Mesothelial cell of epicardium (in vitro differentiated cells): ENCODE measurements at regions not wholly inside any gene's neighbourhood (a gene's known extent, or its start where the extent isn't known, plus 50 kb on each side); places are given as distances from the start of the nearest gene placed in this dataset.

Source experiments
- DNase-seq, 2 experiments: peaks; one replicate each; pipeline ENCODE4 v3.0.0; 2021; ENCODE audit warnings: low spot score in 2 of 2; ENCODE audit not compliant: unreplicated experiment in 2 of 2
- H3K27ac Mint-ChIP-seq: 2 replicates; pipeline ENCODE4 v1.8.0; 2021; ENCODE audit warnings: mixed read lengths
- H3K27me3 Mint-ChIP-seq: 2 replicates; pipeline ENCODE4 v1.8.0; 2021; ENCODE audit warnings: low read depth, mixed read lengths
- H3K36me3 Mint-ChIP-seq: 2 replicates; pipeline ENCODE4 v1.8.0; 2021; ENCODE audit warnings: mixed read lengths
- H3K4me1 Mint-ChIP-seq: 2 replicates; pipeline ENCODE4 v1.8.0; 2021; ENCODE audit warnings: mixed read lengths
- H3K4me3 Mint-ChIP-seq: 2 replicates; pipeline ENCODE4 v1.8.0; 2021; ENCODE audit warnings: mild to moderate bottlenecking, moderate library complexity, mixed read lengths
- H3K9me3 Mint-ChIP-seq: 2 replicates; pipeline ENCODE4 v1.8.0; 2021; ENCODE audit warnings: mixed read lengths
- TF ChIP-seq, protein P1 (sequence below): fragments of 200-600 bp; sonication (generic); IDR thresholded peaks from one replicate; pipeline ENCODE4 v1.5.0; 2021; ENCODE audit warnings: antibody characterized with exemption; ENCODE audit not compliant: unreplicated experiment

DNA sequence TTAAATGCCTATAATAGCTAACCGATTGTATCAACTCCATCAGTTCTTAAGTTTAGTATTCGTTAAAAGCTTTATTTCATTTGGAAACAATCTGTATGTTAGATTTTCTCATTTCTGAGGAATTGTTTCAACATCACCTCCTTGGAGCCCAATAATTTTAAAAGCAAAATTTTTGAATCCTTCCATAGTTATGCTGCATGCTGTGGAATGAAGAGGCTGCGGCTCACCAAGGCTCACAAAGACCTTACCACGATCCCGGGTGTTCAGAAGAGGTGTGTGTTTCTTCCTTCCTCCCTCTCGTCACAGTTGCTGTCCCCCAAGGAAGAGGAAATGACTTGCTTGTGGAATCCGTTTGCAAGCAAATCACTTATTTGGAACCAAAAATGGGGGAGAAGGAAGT is 143.8 kb downstream of the FGF1 start:
- Mint-ChIP-seq H3K27me3 (no peaks in the 10 kb centered on the region), H3K4me3 (no peak overlapping the region), H3K9me3 (no peaks in the 10 kb centered on the region), H3K27ac (no peak overlapping the region), H3K4me1 (peaks cover 42% of the 10 kb centered on the region), H3K36me3 (no peaks in the 10 kb centered on the region)
- no peak for DNase-seq
- TF ChIP-seq, protein P1, sequence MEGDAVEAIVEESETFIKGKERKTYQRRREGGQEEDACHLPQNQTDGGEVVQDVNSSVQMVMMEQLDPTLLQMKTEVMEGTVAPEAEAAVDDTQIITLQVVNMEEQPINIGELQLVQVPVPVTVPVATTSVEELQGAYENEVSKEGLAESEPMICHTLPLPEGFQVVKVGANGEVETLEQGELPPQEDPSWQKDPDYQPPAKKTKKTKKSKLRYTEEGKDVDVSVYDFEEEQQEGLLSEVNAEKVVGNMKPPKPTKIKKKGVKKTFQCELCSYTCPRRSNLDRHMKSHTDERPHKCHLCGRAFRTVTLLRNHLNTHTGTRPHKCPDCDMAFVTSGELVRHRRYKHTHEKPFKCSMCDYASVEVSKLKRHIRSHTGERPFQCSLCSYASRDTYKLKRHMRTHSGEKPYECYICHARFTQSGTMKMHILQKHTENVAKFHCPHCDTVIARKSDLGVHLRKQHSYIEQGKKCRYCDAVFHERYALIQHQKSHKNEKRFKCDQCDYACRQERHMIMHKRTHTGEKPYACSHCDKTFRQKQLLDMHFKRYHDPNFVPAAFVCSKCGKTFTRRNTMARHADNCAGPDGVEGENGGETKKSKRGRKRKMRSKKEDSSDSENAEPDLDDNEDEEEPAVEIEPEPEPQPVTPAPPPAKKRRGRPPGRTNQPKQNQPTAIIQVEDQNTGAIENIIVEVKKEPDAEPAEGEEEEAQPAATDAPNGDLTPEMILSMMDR, result no peak

DNA sequence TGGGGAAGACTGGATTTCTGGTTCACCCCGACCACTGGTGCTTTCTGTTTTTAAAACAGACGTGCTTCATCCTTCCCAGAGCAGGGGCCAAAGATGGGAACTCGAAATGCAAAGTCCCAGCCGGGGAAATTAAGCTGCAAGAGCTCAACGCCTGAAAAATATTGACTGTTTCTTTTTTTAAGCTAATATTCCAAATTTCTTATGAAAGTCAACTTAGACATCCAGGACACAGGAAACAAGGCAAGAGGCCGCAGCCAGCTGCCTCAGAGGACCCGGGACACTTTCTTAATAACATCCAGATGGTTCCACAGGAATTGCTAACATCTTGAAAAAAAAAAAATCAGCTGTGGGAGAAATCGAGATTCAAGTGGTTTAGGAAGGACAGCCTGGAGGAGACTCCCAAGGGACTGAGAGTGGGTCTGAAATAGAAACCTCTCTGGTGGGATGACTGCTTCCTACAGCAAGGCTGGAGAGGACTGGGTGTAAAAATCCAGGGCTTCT is 144.9 kb downstream of the FGF1 start:
- H3K36me3 Mint-ChIP-seq, result no peaks in the 10 kb centered on the region
- peak overlapping the region; percentile 80 for H3K27ac Mint-ChIP-seq
- DNase-seq, result no peak
- no peaks in the 10 kb centered on the region for H3K27me3 Mint-ChIP-seq
- TF ChIP-seq, protein P1, result no peak
- H3K4me3 Mint-ChIP-seq, result peak overlapping the region; percentile 5
- H3K4me1 Mint-ChIP-seq, result peaks cover 42% of the 10 kb centered on the region
- peaks cover 5% of the 10 kb centered on the region for H3K9me3 Mint-ChIP-seq

DNA sequence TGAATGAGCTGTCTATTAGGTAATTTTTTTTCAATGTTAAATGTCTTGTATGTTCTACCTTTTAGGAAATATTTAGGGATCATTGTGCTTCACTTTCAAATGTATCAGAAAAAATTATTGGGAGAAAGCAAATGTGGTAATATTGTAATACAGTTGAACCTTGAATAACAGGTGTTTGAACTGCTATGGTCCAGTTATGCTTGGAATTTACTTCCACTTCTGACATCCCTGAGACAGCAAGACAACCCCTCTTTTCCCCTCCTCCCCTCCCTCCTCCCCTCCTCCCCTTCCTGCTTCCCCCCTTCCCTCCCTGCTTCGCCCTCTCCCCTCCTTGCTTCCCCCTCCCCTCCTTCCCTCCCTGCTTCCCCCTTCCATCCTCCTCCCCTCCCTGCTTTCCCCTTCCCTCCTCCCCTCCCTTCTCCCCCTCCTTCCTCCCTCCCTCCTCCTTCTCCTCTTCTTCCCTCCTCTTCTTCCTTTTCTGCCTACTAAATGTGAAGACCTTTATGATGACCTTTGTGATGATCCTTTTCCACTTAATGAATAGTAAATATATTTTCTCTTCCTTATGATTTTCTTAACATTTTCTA is 146.6 kb downstream of the FGF1 start:
- H3K4me1 Mint-ChIP-seq, result peaks cover 27% of the 10 kb centered on the region
- H3K4me3 Mint-ChIP-seq, result no peak overlapping the region
- H3K36me3 Mint-ChIP-seq, result peaks cover 7% of the 10 kb centered on the region
- no peaks in the 10 kb centered on the region for H3K27me3 Mint-ChIP-seq
- peaks cover 18% of the 10 kb centered on the region for H3K9me3 Mint-ChIP-seq
- DNase-seq, result no peak
- H3K27ac Mint-ChIP-seq, result no peak overlapping the region
- TF ChIP-seq, protein P1, result no peak

DNA sequence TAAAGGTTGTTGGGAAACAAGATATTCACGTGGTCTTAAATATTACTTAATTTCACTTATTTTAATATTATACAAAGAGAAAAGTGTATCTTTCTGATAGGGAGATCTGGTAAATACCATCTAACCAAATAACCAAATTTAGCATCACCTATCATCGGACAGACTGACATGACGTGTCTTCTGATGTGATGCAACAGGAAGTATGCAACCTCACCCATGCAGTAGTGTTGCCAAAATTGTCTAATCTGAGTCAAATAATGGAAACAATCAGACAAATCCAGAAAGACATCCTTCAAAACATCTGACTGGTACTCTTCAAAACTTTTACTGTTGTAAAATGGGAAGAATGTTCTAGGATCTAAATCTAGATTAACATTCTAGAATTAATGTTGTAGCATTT is 148.0 kb downstream of the FGF1 start:
- Mint-ChIP-seq H3K27ac (no peak overlapping the region), H3K36me3 (peaks cover 8% of the 10 kb centered on the region), H3K4me3 (no peak overlapping the region), H3K27me3 (no peaks in the 10 kb centered on the region), H3K4me1 (peaks cover 18% of the 10 kb centered on the region), H3K9me3 (peaks cover 20% of the 10 kb centered on the region)
- DNase-seq, result no peak
- TF ChIP-seq, protein P1, result no peak

DNA sequence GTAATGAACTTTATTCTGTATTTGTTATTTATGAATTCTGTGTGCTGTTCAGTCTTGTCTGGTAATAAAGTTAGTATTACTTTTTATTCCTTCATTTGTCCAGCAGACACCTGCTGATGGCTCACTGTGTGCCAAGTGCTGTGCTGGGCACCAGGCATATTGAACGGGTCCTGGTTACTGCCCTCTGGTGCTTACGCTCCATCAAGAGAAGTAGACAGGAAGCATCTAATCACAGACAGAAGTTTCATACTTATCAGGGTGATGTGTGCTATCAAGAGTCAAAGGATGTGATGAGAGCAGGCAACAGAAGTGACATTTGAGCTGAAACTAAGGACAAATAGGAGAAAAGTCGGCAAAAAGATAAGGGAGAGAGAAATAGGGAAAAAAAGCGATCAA is 153.1 kb downstream of the FGF1 start:
- peaks cover 28% of the 10 kb centered on the region for H3K4me1 Mint-ChIP-seq
- TF ChIP-seq, protein P1, result no peak
- DNase-seq, result no peak
- no peaks in the 10 kb centered on the region for H3K27me3 Mint-ChIP-seq
- no peak overlapping the region for H3K27ac Mint-ChIP-seq
- peaks cover 20% of the 10 kb centered on the region for H3K9me3 Mint-ChIP-seq
- H3K4me3 Mint-ChIP-seq, result no peak overlapping the region
- peaks cover 8% of the 10 kb centered on the region for H3K36me3 Mint-ChIP-seq
